Loucy (cell line): ENCODE measurements at regions not wholly inside any gene's neighbourhood (a gene's known extent, or its start where the extent isn't known, plus 50 kb on each side); places are given as distances from the start of the nearest gene placed in this dataset.

Source experiments
- H2AFZ ChIP-seq: fragments of 200-600 bp; sonication (generic); 2 replicates; pipeline ENCODE4 v1.6.0; 2016; ENCODE audit warnings: antibody characterized with exemption, mild to moderate bottlenecking, low read length, moderate library complexity
- H3F3A ChIP-seq: fragments of 200-600 bp; 2 replicates; pipeline ENCODE4 v1.6.0; 2016; ENCODE audit warnings: antibody characterized with exemption, low read depth, mild to moderate bottlenecking
- H3K27me3 ChIP-seq: fragments of 200-600 bp; sonication (generic); 2 replicates; pipeline ENCODE4 v1.6.1; 2014; ENCODE audit warnings: low read length, mild to moderate bottlenecking; ENCODE audit not compliant: insufficient read depth, poor library complexity, severe bottlenecking
- H3K36me3 ChIP-seq: fragments of 200-600 bp; sonication (generic); 2 replicates; pipeline ENCODE4 v1.6.1; 2016; ENCODE audit warnings: low read length; ENCODE audit not compliant: insufficient read depth
- H3K4me1 ChIP-seq: fragments of 200-600 bp; sonication (generic); 2 replicates; pipeline ENCODE4 v1.5.1; 2014; ENCODE audit warnings: low read length, mild to moderate bottlenecking; ENCODE audit not compliant: insufficient read depth, poor library complexity, severe bottlenecking
- H3K4me2 ChIP-seq: fragments of 200-600 bp; sonication (generic); 2 replicates; pipeline ENCODE4 v1.6.0; 2014; ENCODE audit warnings: antibody characterized with exemption, low read length, low read depth, mild to moderate bottlenecking; ENCODE audit not compliant: poor library complexity, severe bottlenecking
- H3K4me3 ChIP-seq: fragments of 200-600 bp; sonication (generic); 2 replicates; pipeline ENCODE4 v1.5.1; 2014; ENCODE audit warnings: low read length, mild to moderate bottlenecking, mixed read lengths; ENCODE audit not compliant: poor library complexity, severe bottlenecking
- H3K79me2 ChIP-seq: fragments of 200-600 bp; sonication (generic); 2 replicates; pipeline ENCODE4 v1.6.1; 2014; ENCODE audit warnings: low read length; ENCODE audit not compliant: insufficient read depth
- H3K9ac ChIP-seq: fragments of 200-600 bp; sonication (generic); 2 replicates; pipeline ENCODE4 v1.6.0; 2014; ENCODE audit warnings: mild to moderate bottlenecking, low read depth, low read length, moderate library complexity; ENCODE audit not compliant: poor library complexity, severe bottlenecking
- H3K9me2 ChIP-seq: fragments of 200-600 bp; sonication (generic); replicated peaks from 2 replicates; pipeline ENCODE4 v1.6.1; 2016; ENCODE audit warnings: low read depth, low read length, mixed read lengths
- H3K9me3 ChIP-seq: fragments of 200-600 bp; sonication (generic); 2 replicates; pipeline ENCODE4 v1.6.1; 2014; ENCODE audit warnings: mild to moderate bottlenecking, antibody characterized with exemption, low read length, low read depth; ENCODE audit not compliant: insufficient read depth
- H4K20me1 ChIP-seq: fragments of 200-600 bp; sonication (generic); 2 replicates; pipeline ENCODE4 v1.6.0; 2014; ENCODE audit warnings: antibody characterized with exemption, low read length, mild to moderate bottlenecking; ENCODE audit not compliant: insufficient read depth, poor library complexity, severe bottlenecking
- CTCF ChIP-seq: fragments of 200-600 bp; sonication (generic); conservative IDR thresholded peaks from 2 replicates; pipeline ENCODE4 v1.5.1; 2014; ENCODE audit warnings: mild to moderate bottlenecking, antibody characterized with exemption, low read length
- EZH2phosphoT487 ChIP-seq: fragments of 200-600 bp; IDR thresholded peaks from 2 replicates; pipeline ENCODE4 v1.6.1; 2018; ENCODE audit warnings: antibody characterized with exemption, mild to moderate bottlenecking, moderate library complexity, borderline replicate concordance

- H3K9ac ChIP-seq, result no peak overlapping the region
Measured at GRCh38 chr1:80075351-80075750, 1068.8 kb upstream of the ADGRL4 start.

GRCh38 chr1:80072563-80072962, 1066.0 kb upstream of the ADGRL4 start:
- H3K36me3 ChIP-seq, result no peaks in the 10 kb centered on the region
- H3F3A ChIP-seq, result no peaks in the 10 kb centered on the region
- TF ChIP-seq EZH2phosphoT487 (no peak), CTCF (no peak)
- no peaks in the 10 kb centered on the region for H3K9me2 ChIP-seq
- H3K79me2 ChIP-seq, result no peaks in the 10 kb centered on the region
- H4K20me1 ChIP-seq, result no peaks in the 10 kb centered on the region
- no peaks in the 10 kb centered on the region for H3K27me3 ChIP-seq
- no peak overlapping the region for H3K4me2 ChIP-seq
- H3K9me3 ChIP-seq, result no peaks in the 10 kb centered on the region
- no peak overlapping the region for H3K4me3 ChIP-seq
- no peak overlapping the region for H3K9ac ChIP-seq
- no peak overlapping the region for H2AFZ ChIP-seq
- no peaks in the 10 kb centered on the region for H3K4me1 ChIP-seq

More at GRCh38 chr1:80075351-80075750, 1068.8 kb upstream of the ADGRL4 start:
- Histone ChIP-seq H3F3A (no peaks in the 10 kb centered on the region), H2AFZ (no peak overlapping the region), H3K9me3 (no peaks in the 10 kb centered on the region), H3K27me3 (no peaks in the 10 kb centered on the region), H3K9me2 (no peaks in the 10 kb centered on the region), H3K4me2 (no peak overlapping the region), H3K36me3 (no peaks in the 10 kb centered on the region), H3K79me2 (no peaks in the 10 kb centered on the region), H3K4me1 (no peaks in the 10 kb centered on the region), H3K4me3 (no peak overlapping the region), H4K20me1 (no peaks in the 10 kb centered on the region)
- TF ChIP-seq EZH2phosphoT487 (no peak), CTCF (no peak)

GRCh38 chr1:80066060-80066459, 1059.5 kb upstream of the ADGRL4 start:
- Histone ChIP-seq H3K79me2 (no peaks in the 10 kb centered on the region), H2AFZ (no peak overlapping the region), H3K9me3 (no peaks in the 10 kb centered on the region), H3K36me3 (no peaks in the 10 kb centered on the region), H3K4me2 (no peak overlapping the region), H3K4me1 (no peaks in the 10 kb centered on the region), H3K9me2 (no peaks in the 10 kb centered on the region), H3K9ac (no peak overlapping the region), H3K4me3 (no peak overlapping the region), H4K20me1 (no peaks in the 10 kb centered on the region), H3K27me3 (no peaks in the 10 kb centered on the region), H3F3A (no peaks in the 10 kb centered on the region)
- no peak for TF ChIP-seq CTCF
- no peak for TF ChIP-seq EZH2phosphoT487
